ENCODE measurements at regions not wholly inside any gene's neighbourhood (a gene's known extent, or its start where the extent isn't known, plus 50 kb on each side); places are given as distances from the start of the nearest gene placed in this dataset.

DNA sequence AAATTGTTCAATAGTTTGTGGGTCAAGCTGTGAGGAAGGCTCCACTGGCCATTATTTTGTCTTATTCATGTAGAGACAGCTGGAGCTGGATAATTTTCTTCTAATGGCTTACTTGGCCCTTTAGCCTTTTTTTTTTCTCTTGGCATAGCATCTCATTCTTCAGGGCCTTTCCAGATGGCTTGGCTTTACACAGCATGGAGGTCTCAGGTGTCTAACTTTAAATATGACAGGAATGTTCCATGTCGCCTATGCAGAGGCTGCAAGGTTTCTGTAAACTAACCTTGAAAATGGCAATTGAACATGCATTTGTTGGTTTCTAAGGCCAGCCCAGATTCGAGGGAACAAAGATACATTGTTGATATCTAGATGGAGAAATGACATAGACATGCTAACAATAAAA is 247.9 kb upstream of the CNTN5 start:
- no peak for DNase-seq
- Histone ChIP-seq H3K4me3 (ENCODE audit: low read length) (no peak overlapping the region), H3K27ac (ENCODE audit: low read length) (no peak overlapping the region), H3K4me1 (ENCODE audit: control insufficient read depth, insufficient read depth, low read length) (no peaks in the 10 kb centered on the region), H3K36me3 (ENCODE audit: control insufficient read depth, insufficient read depth, low read length) (no peaks in the 10 kb centered on the region), H3K27me3 (ENCODE audit: control insufficient read depth, insufficient read depth, low read length) (no peaks in the 10 kb centered on the region), H3K9me3 (ENCODE audit: control insufficient read depth, low read depth, low read length) (peaks cover 13% of the 10 kb centered on the region)
- WGBS (ENCODE audit: insufficient coverage, low lambda C conversion rate), result 91% methylated on average over 1 of the region's 2 CpGs

DNA sequence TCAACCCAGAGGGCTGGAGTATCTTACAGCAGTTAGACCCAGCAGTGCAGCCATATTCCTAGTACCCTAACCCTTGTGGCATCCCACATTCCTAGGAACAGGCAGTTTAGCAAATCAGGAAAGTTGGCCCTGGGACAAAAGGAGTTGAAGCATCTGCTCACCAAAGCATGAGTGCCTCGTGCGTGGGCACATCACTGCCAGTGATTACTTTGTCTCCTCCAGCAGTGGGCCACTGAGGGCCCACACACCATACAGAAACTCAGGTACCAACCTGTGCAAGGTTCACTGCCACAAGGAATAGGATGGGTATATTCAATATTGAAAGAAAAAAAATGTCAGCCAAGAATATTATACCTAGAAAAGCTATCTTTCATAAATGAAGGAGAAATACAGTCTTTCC is 227.5 kb upstream of the CNTN5 start:
- H3K27ac ChIP-seq (ENCODE audit: low read length), result no peak overlapping the region
- no peaks in the 10 kb centered on the region for H3K27me3 ChIP-seq (ENCODE audit: control insufficient read depth, insufficient read depth, low read length)
- H3K4me1 ChIP-seq (ENCODE audit: control insufficient read depth, insufficient read depth, low read length), result no peaks in the 10 kb centered on the region
- H3K4me3 ChIP-seq (ENCODE audit: low read length), result no peak overlapping the region
- DNase-seq, result no peak
- no peaks in the 10 kb centered on the region for H3K36me3 ChIP-seq (ENCODE audit: control insufficient read depth, insufficient read depth, low read length)
- no CpG with 5 or more reads among the region's 2 CpGs for WGBS (ENCODE audit: insufficient coverage, low lambda C conversion rate)
- H3K9me3 ChIP-seq (ENCODE audit: control insufficient read depth, low read depth, low read length), result peaks cover 4% of the 10 kb centered on the region

DNA sequence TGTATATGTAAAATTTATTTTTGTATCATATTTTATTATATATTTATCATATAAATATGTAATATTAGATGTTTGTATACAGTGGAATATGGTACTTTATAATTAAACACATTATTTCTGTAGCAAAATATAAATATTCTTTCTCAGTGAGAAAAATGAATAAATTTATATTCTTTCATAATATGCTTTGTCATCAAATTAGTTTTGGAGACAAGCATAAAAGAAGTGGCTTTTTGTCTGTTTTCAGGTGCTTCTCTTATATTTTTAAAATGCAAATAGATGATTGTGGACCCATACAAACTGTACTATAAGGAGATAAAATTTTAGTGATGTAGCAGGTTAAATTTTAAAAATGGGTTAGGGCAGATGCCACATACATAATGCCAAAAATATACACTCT is 222.4 kb upstream of the CNTN5 start:
- H3K27ac ChIP-seq (ENCODE audit: low read length), result no peak overlapping the region
- H3K4me1 ChIP-seq (ENCODE audit: control insufficient read depth, insufficient read depth, low read length), result no peaks in the 10 kb centered on the region
- no peaks in the 10 kb centered on the region for H3K9me3 ChIP-seq (ENCODE audit: control insufficient read depth, low read depth, low read length)
- no peak overlapping the region for H3K4me3 ChIP-seq (ENCODE audit: low read length)
- no peaks in the 10 kb centered on the region for H3K27me3 ChIP-seq (ENCODE audit: control insufficient read depth, insufficient read depth, low read length)
- H3K36me3 ChIP-seq (ENCODE audit: control insufficient read depth, insufficient read depth, low read length), result no peaks in the 10 kb centered on the region
- no peak for DNase-seq

DNA sequence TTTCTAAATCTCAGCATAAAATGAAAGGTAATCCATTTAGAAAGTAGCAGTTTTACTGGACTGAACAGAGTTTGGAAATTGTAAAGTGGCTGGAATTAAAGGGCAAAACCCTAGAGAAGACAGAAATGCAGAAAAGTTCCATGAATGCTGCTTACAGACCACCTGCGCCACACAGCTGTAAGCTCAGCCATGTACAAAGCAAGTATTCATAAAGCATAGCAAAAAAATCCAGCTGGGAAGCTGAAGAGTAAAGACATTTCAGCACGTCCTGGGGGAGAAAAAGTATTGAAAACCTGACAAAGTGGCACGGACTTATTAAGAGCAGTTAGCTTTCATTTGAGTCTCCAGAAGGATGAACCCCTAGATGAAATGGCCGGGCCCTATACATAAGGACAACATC is 220.1 kb upstream of the CNTN5 start:
- Histone ChIP-seq H3K4me3 (ENCODE audit: low read length) (no peak overlapping the region), H3K9me3 (ENCODE audit: control insufficient read depth, low read depth, low read length) (no peaks in the 10 kb centered on the region), H3K27ac (ENCODE audit: low read length) (no peak overlapping the region), H3K36me3 (ENCODE audit: control insufficient read depth, insufficient read depth, low read length) (no peaks in the 10 kb centered on the region), H3K4me1 (ENCODE audit: control insufficient read depth, insufficient read depth, low read length) (no peaks in the 10 kb centered on the region), H3K27me3 (ENCODE audit: control insufficient read depth, insufficient read depth, low read length) (no peaks in the 10 kb centered on the region)
- WGBS (ENCODE audit: insufficient coverage, low lambda C conversion rate), result 67% methylated on average over 1 of the region's 4 CpGs
- no peak for DNase-seq

DNA sequence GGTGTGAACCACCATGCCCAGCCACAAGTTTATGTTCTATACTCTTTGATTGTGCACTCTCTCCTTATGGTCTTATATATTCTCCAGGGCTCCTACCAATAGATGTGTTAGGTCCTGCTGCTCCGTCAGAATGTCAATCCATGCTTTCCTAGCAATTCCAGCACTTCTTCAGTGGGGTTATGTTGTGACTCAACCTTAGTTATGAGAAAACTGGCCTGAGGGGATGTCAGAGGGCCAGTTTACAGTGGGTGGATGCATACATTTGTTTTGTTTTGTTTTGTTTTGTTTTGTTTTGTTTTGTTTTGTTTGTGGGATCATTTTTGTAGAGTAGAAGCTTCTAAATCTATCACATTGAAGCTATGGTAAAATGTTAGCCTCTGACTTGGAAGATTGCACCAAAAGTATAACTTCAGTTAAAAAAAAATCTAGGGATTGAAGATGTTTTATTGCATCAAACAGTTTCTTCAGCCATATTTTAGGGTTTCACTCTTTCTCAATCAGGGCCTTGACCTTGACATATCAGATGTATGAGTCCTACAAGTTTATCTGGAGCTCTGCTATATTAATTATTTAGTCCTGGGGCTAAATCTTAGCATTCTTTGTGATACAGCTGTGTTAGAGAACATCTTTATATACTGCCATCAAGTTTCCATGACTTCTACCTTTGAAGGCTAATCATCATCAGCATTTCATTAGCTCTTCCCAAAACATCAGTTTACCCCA is 191.6 kb upstream of the CNTN5 start:
- no peaks in the 10 kb centered on the region for H3K27me3 ChIP-seq (ENCODE audit: control insufficient read depth, insufficient read depth, low read length)
- no peaks in the 10 kb centered on the region for H3K4me1 ChIP-seq (ENCODE audit: control insufficient read depth, insufficient read depth, low read length)
- H3K27ac ChIP-seq (ENCODE audit: low read length), result no peak overlapping the region
- no CpG with 5 or more reads among the region's 1 CpG for WGBS (ENCODE audit: insufficient coverage, low lambda C conversion rate)
- no peak for DNase-seq
- no peak overlapping the region for H3K4me3 ChIP-seq (ENCODE audit: low read length)
- no peaks in the 10 kb centered on the region for H3K36me3 ChIP-seq (ENCODE audit: control insufficient read depth, insufficient read depth, low read length)
- H3K9me3 ChIP-seq (ENCODE audit: control insufficient read depth, low read depth, low read length), result no peaks in the 10 kb centered on the region

DNA sequence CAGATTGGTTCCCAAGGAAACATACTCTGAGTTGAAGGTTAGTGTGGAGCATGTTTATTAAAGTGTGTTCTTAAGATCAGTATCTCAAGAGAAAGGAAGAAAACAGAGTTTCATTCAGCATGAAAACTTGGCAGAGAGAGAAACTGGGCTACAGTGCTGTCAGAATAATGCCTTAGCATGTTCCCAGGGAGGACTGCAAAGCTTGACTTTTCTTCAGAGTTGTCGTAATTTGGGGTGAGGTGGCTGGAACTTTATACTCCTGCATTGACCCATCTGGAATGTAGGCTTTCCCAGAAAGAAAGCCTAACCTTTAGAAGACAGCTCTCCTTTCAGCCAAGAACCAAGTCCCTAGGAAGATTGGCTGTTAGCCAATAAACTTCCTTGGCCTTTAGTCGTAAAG is 190.8 kb upstream of the CNTN5 start:
- no peak for DNase-seq
- no peaks in the 10 kb centered on the region for H3K4me1 ChIP-seq (ENCODE audit: control insufficient read depth, insufficient read depth, low read length)
- no peaks in the 10 kb centered on the region for H3K27me3 ChIP-seq (ENCODE audit: control insufficient read depth, insufficient read depth, low read length)
- H3K9me3 ChIP-seq (ENCODE audit: control insufficient read depth, low read depth, low read length), result no peaks in the 10 kb centered on the region
- WGBS (ENCODE audit: insufficient coverage, low lambda C conversion rate), result no CpG with 5 or more reads among the region's 2 CpGs
- H3K27ac ChIP-seq (ENCODE audit: low read length), result no peak overlapping the region
- no peak overlapping the region for H3K4me3 ChIP-seq (ENCODE audit: low read length)
- H3K36me3 ChIP-seq (ENCODE audit: control insufficient read depth, insufficient read depth, low read length), result no peaks in the 10 kb centered on the region

DNA sequence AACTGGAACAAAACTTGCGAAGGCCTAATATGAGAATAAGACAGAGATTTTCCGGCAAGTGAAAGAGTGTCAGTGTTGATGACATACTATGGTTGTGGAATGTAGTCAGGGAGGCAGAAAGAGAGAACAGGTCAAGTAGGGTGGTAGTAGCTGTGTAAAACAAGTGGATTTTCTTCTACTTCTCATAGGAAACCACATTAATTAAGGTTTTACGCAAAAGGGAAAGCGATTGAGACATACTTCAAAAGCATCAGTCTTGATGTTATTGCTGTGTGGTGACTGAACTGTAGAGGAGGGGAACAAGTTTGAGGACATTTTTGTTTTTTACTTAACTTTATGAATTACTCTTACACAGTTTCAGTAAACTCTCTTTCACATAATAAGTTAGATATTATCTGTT is 186.0 kb upstream of the CNTN5 start:
- Histone ChIP-seq H3K4me1 (ENCODE audit: control insufficient read depth, insufficient read depth, low read length) (no peaks in the 10 kb centered on the region), H3K27ac (ENCODE audit: low read length) (no peak overlapping the region), H3K4me3 (ENCODE audit: low read length) (no peak overlapping the region), H3K36me3 (ENCODE audit: control insufficient read depth, insufficient read depth, low read length) (no peaks in the 10 kb centered on the region), H3K9me3 (ENCODE audit: control insufficient read depth, low read depth, low read length) (no peaks in the 10 kb centered on the region), H3K27me3 (ENCODE audit: control insufficient read depth, insufficient read depth, low read length) (no peaks in the 10 kb centered on the region)
- no peak for DNase-seq
- WGBS (ENCODE audit: insufficient coverage, low lambda C conversion rate), result 100% methylated on average over 1 of the region's 4 CpGs

DNA sequence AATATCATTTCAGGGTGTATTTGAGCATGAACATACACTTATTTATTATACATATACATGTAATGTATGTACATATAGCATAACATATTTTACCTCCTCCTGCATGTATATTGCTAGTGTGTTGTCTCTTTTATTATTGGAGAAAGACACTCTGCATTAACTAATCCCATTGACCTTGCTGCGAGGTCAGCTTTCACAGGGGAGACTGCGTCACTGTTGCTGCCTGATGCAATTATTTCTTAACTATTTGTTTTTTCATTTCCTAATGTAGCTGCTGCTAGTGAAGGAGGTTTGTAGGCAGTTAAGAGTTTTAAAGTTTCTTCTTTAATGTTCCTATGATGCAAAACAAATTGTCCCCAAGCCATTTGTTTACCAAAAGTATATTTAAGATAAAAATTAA is 185.4 kb upstream of the CNTN5 start:
- no peaks in the 10 kb centered on the region for H3K27me3 ChIP-seq (ENCODE audit: control insufficient read depth, insufficient read depth, low read length)
- H3K36me3 ChIP-seq (ENCODE audit: control insufficient read depth, insufficient read depth, low read length), result no peaks in the 10 kb centered on the region
- DNase-seq, result no peak
- H3K9me3 ChIP-seq (ENCODE audit: control insufficient read depth, low read depth, low read length), result no peaks in the 10 kb centered on the region
- no peak overlapping the region for H3K4me3 ChIP-seq (ENCODE audit: low read length)
- H3K4me1 ChIP-seq (ENCODE audit: control insufficient read depth, insufficient read depth, low read length), result no peaks in the 10 kb centered on the region
- H3K27ac ChIP-seq (ENCODE audit: low read length), result no peak overlapping the region
- WGBS (ENCODE audit: insufficient coverage, low lambda C conversion rate), result no CpG with 5 or more reads among the region's 2 CpGs

DNA sequence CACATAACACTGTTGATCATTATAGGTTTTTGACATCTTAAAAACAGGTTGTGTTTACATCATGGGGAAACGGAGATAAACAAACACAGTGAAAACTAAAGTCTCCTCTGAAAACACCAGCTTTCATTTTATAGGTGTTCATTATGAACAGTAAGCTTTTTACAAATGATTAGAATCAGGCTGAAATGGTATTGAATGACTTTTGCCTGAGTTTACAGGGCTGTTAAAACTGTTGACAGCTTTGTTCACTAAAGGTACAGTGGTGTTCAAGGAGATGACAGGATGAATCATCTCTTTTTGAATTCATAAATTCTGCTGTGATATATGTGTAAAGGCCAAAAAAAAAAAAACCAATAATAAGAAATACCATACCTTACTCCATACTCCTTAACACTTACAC is 184.6 kb upstream of the CNTN5 start:
- H3K27ac ChIP-seq (ENCODE audit: low read length), result no peak overlapping the region
- no peaks in the 10 kb centered on the region for H3K9me3 ChIP-seq (ENCODE audit: control insufficient read depth, low read depth, low read length)
- no peaks in the 10 kb centered on the region for H3K27me3 ChIP-seq (ENCODE audit: control insufficient read depth, insufficient read depth, low read length)
- no CpG with 5 or more reads among the region's 1 CpG for WGBS (ENCODE audit: insufficient coverage, low lambda C conversion rate)
- no peak for DNase-seq
- no peak overlapping the region for H3K4me3 ChIP-seq (ENCODE audit: low read length)
- H3K36me3 ChIP-seq (ENCODE audit: control insufficient read depth, insufficient read depth, low read length), result no peaks in the 10 kb centered on the region
- H3K4me1 ChIP-seq (ENCODE audit: control insufficient read depth, insufficient read depth, low read length), result no peaks in the 10 kb centered on the region

DNA sequence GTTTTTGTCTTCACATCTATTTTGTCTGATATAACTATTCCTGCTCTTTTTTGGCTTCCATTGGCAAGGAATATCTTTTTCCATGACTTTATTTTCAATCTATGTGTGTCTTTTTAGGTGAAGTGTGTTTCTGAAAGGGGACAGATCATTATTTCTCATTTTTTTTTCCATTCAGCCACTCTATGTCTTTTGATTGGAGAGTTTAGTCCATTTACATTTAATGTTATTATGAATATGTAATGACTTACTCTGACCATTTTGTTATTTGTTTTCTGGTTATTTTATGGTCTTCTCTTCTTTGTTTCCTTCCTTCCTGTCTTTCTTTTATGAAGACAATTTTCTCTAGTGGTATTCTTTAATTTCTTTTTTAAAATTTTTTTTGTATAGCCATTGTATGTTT is 178.6 kb upstream of the CNTN5 start:
- H3K36me3 ChIP-seq (ENCODE audit: control insufficient read depth, insufficient read depth, low read length), result no peaks in the 10 kb centered on the region
- H3K4me1 ChIP-seq (ENCODE audit: control insufficient read depth, insufficient read depth, low read length), result no peaks in the 10 kb centered on the region
- no peak overlapping the region for H3K4me3 ChIP-seq (ENCODE audit: low read length)
- H3K27ac ChIP-seq (ENCODE audit: low read length), result no peak overlapping the region
- DNase-seq, result no peak
- no peaks in the 10 kb centered on the region for H3K27me3 ChIP-seq (ENCODE audit: control insufficient read depth, insufficient read depth, low read length)
- H3K9me3 ChIP-seq (ENCODE audit: control insufficient read depth, low read depth, low read length), result peaks cover 3% of the 10 kb centered on the region

DNA sequence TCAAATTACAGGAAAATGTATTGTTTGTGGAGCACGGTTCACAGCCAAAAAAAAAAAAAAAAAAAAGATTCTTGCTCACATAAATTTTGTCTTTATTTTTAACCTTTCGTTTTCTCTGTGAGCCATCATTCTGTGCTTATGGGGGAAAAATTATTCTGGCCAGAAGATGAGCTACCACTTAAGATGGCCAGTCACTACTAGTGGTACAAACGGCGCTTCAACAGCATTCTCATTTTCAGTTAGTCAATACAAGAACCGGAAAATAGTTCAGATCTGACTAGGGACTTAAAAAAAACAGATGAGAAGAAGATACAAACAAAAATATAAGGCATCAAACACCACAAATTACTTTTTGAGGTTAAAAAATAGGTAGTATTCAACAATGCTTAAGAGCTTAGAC is 158.6 kb upstream of the CNTN5 start:
- WGBS (ENCODE audit: insufficient coverage, low lambda C conversion rate), result no CpG with 5 or more reads among the region's 5 CpGs
- H3K36me3 ChIP-seq (ENCODE audit: control insufficient read depth, insufficient read depth, low read length), result no peaks in the 10 kb centered on the region
- H3K27me3 ChIP-seq (ENCODE audit: control insufficient read depth, insufficient read depth, low read length), result no peaks in the 10 kb centered on the region
- H3K9me3 ChIP-seq (ENCODE audit: control insufficient read depth, low read depth, low read length), result no peaks in the 10 kb centered on the region
- no peak overlapping the region for H3K27ac ChIP-seq (ENCODE audit: low read length)
- no peaks in the 10 kb centered on the region for H3K4me1 ChIP-seq (ENCODE audit: control insufficient read depth, insufficient read depth, low read length)
- no peak for DNase-seq
- H3K4me3 ChIP-seq (ENCODE audit: low read length), result no peak overlapping the region

Data from large intestine (tissue), 3 donors.